NCI-H510A treated with DMSO at 0.1 percent for 48 hours (cell line): ENCODE measurements at regions not wholly inside any gene's neighbourhood (a gene's known extent, or its start where the extent isn't known, plus 50 kb on each side); places are given as distances from the start of the nearest gene placed in this dataset.

ENCODE experiments used
- DNase-seq: peaks from one replicate; lab custom pipeline; 2025; lab: John Stamatoyannopoulos, UW

DNA sequence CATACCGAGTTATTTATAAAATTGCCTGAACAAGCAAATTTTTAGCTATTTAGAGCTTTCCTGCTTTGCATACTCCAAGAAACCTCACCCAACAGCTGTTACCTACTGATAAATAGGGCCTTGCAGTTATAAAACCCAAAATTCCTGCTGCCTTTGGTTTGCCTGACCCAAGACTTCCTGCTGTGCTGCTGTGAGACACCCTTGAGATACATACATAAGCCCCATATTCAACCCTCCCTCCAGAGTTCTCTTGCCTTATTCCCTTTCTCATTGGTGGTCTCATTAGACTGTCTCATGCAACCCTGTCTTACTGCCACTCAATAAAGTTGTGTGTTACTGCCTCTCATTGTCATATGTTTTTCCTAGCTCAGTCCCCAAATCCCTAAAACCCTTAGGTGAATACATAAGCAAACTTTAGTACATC lies 677.6 kb downstream of the UQCRFS1 start:
- no peak for DNase-seq

DNA sequence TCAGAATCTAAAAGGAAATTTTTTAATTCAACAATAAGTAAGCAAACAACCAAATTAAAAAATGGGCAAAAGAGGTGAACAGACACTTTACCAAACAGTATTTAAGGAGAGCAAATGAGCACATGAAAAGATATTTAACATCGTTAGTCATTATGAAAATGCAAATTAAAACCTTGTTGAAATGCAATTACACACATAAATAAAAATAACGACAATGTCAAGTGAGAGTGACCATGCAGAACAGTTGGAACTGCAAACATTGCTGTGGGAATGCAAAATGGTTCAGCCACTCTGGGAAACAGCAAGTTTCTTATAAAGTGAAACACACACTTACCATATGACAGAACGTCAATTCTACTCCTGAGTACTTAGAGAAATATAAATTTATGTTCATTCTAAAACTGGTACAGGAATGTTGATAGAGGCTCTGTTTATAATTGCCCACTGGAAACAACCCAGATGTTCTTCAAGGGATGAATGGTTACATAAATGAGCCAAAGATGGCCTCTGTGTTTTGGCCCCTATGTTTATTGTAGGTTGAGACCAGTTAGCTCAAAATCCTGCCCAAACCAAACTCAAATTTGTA lies 678.1 kb downstream of the UQCRFS1 start:
- no peak for DNase-seq

DNA sequence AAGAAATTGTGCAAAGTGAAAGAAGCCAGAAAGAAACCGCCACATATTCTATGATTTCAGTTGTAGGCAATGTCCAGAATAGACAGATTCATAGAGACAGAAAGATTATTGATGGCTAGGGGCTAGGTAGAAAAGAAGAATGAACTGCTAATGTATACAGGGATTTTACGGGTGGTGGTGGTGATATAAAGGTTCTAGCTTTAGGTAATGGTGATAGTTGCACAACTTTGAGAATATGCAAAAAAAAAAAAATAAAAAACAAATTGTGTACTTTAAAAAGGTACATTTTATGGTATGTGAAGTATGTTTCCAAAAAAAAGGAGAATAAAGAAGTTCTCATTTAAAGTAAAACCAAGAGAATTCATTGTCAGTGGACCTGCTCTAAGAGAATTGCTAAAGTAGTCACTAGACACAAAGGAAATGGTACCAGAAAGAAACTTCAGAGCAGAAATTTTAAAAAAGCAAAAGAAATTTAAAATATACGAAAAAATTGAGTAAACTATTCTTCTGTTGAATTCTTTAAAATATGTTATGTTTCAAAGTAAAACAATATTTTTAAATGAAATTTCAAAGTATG lies 680.1 kb downstream of the UQCRFS1 start:
- DNase-seq, result no peak

DNA sequence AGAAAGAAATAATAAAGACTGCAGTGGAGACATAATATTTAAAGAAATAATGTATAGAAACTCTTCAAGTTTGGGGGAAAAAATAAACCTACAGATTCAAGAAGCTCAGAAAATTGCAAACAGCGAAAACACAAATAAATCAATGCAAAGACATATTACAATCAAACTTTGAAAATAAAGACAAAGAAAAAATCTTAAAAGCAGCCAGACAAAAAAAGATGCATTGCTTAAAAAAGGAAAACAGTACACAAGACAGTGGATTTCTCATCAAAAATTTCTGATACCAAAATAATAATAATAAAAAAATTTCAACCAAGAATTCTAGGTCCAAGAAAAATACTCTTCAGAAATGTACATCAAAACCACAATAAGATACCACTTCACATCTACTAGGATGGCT lies 681.0 kb downstream of the UQCRFS1 start:
- DNase-seq, result no peak

DNA sequence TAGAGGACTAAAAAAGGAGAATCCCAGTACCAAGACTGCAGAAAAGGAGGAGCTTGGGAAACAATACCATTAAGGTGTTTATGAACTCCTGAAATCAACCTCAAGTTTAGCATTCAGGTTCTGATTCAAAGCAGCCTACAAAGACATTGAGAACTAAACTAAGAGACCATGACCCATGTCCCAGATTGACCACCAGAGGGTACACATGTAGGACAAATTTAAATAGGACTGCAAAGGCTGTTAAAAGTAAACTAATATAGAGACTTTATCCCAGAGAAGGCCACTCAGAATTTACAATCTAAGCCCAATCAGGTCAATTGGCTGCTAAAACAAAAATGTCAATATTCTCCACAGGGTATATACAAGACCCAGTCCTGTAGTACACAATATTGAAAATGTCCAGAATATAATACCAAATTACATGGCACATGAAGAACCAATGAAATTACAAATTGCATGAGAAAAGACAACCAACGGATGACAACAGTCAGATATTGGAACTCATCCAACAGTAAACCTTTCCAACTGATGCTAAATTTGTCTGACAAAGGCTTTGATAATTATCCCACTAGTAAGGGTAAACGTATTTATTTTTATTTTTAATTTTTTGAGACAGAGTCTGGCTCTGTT lies 682.4 kb downstream of the UQCRFS1 start:
- no peak for DNase-seq

DNA sequence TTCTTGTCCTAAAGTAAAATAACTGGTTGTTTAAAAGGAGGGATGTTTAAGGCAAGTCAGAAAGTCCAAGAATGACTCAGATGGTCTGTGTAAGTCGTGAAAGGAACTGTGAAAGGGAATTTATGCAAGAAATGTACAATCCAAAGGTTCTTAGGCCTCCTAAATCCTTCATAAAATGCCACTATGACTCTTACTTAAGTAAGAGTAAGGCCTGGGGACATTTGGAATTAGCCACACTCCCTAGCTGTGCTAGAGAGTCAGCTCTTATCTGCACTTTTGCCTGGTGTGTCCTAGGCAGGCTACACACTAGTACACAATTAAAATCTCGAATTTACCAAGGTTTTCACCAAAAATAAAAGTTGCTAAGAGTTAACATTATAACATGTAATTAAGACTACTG lies 686.9 kb downstream of the UQCRFS1 start:
- DNase-seq, result no peak

DNA sequence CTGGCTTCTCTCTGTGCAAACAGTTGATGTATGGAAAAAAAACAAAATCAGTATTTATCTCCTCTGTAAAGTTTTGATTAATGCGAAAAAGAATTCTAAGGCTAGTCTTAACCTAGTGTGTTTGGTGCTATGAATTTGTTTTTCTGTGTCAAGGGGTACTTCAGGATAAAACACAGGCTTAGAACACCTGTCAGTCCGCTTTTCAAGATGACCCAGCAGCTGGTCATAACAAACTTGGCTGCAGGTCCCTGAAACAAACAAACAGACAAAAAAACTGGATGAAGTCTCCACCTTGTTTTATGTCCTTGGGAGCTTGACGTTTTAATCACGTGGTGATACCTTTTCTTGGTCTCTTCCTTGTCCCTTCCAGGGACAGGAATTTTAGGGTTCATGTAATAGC lies 689.3 kb downstream of the UQCRFS1 start:
- no peak for DNase-seq

DNA sequence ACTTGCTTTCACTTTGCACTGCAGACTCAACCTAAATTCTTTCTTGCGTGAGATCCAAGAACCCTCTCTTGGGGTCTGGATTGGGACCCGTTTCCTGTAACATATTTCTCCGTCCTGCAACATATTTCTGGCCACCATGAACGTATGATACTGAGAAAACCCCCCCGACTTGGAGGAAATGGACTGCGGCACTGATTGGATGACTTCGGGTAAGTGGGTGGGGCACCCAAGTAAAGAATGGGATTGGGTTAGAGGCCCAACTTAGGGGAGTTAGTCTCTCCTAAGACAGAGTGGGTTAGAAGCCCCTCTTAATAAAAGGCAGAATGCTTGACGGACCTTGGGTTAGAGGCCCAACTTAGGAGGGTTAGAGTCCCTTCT lies 690.4 kb downstream of the UQCRFS1 start:
- no peak for DNase-seq

DNA sequence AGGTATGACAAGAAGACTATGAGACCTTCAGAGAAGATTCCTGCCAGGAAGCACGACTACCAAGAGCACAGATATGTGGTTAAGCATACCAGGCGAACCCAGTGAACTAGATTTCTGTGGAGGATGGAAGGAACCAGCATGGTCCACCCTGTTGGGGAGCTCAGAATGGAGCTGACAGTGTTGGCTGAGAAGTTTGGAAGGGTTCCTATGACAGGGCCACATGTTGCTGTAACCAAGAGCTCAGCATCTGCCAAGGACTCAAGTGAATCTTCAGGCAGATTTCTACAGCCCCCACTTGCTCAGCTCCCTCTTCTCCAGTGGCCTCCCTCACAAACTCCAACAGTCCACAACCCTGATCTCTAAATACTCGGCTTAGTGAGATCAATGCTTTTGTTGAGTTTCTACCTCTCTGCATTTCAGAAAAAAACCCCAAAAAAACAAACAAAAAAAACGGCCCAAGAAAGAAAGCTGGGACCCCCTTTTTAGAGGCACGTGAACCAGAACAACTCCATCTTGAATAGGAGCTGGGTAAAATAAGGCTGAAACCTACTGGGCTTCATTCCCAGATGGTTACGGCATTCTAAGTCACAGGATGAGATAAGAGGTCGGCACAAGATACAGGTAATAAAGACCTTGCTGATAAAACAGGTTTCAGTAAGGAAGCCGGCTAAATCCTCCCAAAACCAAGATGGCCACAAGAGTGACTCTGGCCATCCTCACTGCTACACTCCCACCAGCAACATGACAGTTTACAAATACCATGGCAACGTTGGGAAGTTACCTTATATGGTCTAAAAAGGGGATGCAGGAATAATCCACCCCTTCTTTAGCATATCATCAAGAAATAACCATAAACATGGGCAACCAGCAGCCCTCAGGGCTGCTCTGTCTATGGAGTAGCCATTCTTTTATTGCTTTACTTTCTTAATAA lies 691.1 kb downstream of the UQCRFS1 start:
- DNase-seq, result no peak

DNA sequence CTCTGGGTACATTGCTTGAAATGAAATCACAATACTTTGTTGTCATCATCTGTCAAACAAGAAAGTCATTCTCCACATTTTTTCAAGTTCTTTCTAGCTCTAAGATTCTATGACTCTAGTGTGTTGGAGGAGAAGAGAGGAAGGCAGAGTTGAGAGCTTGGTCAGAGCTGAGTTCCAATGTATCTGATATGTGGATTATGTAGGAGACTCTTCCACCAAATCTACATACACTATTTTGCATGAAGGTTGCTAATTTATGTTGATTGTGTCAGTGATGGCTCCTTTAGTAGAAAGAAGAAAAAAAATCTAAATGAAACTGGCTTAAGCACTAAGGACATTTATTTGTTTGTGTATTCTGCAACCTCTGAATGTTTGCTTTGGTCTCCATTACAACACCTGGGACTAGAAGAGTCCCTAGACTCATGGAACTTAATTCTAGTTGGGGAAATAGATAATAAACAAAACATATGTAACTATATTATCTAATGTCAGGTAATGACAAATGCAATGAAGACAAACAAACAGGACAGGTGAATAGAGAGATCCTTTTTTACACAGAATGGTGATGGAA lies 691.9 kb downstream of the UQCRFS1 start:
- no peak for DNase-seq

DNA sequence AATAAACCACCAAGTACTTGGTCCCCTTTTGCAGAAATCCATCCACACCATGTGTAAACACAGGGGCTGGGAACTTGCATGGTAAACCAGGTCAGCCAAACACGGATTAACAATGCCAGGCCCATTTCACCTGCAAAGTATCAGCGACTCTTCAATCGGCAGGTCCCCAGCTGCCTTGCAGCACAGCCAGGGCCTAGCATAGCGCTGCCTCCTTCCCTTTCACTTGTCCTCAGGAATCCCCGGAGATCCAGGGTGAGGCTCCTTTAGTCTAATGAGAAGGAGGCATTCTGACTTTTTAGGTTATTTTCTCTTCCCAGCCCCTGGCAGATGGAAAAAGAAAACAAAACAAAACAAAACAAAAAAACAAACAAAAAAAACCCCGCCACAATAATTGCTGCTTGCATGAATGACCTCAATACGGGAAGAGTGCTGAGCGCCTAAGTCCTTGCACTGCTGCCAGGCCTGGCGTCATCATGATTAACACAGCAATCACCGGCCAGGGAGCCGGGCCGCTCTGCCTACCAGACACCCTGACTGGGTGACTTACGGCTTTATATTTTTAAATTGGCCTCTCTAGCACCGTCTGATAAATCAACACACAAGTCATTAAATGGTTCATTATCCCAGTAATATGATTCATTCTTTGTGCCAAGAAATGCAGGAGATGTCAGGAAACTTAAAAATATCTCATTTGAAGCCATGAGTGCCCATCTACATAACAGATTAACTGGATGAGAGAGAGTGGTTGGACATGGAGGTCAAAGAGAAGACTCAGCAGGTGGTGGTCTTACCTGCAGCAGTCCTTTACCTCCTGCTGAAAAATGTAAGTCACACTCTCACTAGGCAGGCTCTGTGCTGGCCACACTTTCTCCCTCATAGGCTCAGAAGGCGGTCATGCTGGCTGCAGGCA lies 692.7 kb downstream of the UQCRFS1 start:
- DNase-seq, result no peak

DNA sequence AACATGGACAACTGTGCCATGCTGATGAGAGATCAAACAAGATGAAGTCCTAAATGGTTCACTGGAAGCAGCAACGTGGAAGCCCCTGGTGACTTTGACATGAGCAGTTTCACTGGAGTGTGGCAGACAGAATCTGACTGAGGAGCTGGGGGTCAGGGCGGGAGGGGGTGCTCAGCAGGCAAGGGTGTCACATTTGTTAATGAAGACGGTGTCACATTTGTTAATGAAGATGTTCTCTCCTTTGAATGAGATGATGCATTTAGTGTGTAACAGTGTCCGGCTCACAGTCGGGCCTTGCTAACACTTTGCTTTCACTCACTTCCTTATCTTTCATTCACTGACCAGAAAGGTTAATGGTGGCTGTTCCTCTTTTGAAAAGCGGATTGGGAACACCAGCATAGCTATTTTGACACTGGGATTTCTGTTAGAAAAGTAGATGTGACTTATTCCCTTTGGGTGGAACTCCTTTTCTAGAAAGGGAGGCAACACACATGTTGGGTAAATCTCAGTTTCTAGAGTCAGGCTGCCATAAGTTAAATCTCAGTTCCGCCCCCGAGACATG lies 693.7 kb downstream of the UQCRFS1 start:
- DNase-seq, result no peak

DNA sequence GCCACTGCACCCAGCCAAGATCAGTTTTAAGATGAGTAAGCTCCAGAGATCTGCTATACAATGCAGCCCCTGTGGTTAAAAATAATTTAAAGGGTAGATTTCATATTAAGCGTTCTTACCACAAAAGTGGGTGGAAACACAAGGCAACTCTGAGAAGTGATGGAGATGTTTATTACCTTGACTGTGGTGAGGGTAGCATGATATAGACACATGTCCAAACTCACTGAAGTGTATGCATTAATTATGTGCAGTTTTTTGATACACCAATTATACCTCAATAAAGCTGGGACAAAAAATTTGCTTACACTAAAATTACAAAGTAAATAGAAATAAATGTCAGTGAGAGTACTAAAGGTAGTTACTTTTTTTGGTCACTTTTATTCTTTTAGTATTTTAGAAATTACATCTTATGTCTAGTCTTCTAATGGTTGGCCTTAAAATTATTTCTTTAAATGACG lies 696.5 kb downstream of the UQCRFS1 start:
- DNase-seq, result no peak

DNA sequence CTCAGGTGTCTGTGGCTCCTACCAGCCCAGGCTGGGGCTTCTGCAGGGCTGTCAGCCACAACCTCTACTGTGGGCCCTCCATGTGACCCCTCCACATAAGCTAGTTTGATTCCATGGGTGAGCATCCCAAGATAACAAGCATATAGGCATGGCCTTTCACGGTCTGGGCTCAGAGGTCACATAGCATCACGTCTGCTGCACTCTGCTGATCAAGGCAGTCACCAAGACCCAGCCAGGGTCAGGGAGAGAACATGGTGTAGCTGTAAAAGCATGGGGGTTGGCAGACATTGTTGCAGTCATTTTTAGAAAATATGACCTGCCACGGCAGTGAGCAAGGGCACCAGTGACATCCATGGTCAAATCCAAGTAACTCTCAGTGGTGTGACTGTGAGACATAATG lies 698.8 kb downstream of the UQCRFS1 start:
- DNase-seq, result no peak

DNA sequence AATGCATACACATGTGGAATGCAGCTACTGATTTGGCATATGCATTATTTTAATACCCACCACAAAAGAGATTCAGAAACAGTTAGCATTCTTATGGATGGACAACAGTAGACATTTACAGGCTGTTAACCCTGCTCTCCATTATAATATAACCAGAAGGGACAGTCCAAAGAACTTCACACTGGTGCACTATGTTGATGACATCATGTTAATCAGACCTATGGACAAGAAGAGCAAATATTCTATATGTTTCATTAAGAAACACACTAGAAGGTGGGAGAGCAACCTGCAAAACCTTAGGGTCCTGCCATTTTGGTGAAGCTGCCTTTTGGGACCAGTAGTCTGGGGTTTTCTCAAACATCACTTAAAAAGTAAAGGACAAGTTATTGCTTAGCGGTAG lies 701.3 kb downstream of the UQCRFS1 start:
- DNase-seq, result no peak

DNA sequence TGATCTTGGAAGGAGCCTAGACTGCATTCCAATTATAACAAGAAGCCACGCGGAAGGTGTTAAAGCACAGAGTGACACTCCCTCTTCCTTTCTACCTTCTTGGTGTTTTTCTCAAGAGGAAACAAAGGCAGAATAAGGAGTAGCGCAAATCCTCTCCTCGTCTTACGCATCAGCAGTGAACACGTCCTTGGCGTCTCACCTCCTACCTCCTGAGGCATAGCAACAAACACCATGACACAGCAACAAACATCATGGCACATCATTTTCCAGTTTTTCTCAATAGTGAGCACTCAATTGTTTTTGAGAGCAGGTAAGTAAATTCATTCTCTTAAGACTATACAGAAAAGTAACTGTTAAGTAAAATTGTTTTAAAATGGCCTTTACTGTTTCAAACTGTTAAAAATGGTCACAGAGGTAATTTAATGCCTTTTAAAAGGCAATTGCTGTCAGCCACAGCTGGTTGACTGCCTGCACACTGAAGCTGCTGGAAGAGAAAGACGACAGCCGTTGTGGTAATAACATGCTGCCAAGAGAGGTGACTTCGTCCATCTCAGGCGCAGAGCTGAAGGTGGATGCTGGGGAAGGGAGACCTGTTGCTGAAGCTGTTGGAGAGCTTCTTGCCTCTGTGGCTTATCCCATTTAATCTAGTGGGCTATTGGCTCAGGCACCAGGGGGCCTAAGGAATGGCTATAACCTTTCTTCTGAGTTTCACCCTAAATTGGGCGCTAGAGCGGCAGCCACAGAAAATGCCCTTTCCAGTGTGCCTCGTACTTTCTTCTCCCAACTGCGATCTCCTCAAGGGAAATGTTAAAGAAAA lies 703.7 kb downstream of the UQCRFS1 start:
- DNase-seq, result no peak

DNA sequence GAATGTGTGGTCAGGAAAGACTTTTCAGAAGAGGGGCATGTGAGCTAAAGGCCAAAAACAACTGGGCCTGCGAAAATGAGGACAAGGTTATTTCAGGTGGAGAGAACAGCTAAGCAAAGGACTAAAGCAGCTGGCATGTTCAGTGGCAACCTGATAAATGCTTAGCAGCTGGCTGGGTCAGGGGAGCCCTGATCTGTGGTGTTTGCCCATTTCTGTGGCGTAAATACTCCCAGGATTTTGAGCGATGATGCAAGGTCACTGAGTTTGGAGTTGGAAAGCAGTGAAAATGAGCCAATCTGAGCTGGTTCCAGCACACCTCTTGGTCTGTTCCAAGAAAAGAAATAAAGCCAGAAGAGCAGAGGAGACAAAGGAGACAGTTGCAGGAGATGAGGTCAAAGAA lies 704.3 kb downstream of the UQCRFS1 start:
- DNase-seq, result no peak

DNA sequence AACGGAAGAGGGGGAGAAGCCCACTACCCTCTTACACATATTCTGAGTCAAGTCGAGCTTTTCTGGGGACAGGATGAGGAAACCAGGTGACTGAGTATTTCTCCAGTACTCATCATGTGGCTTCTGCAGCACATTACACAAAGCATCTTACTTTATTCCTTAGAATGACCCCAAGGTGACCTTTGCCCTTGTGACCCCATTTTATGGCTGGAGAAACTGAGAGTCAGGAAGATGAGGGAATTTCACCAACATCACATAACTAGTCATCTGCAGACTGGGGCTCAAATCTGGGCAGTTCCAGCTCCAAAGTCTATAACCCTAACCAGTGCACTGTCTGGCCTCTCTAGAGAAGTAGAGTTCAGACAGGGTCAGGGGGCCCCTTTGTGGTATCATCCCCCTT lies 707.0 kb downstream of the UQCRFS1 start:
- no peak for DNase-seq

DNA sequence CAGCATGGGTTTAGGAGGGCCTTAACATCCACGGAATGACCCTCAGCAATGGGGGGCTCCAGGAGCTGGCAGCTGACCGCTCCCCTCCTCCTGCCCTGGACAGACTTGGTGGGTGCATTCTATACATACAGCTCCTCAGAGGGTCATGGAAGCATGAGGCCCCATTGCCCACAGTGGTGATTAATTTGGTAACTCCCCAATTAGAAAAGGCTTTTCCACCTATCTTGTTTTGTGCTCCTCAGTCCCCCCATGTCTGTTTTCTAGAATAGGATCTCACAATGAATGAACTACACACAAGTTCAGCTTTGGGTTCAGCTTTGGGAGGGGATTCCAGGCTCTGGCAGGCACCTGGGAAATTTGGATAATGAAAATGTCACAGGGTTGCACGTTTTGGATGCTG lies 707.8 kb downstream of the UQCRFS1 start:
- no peak for DNase-seq

DNA sequence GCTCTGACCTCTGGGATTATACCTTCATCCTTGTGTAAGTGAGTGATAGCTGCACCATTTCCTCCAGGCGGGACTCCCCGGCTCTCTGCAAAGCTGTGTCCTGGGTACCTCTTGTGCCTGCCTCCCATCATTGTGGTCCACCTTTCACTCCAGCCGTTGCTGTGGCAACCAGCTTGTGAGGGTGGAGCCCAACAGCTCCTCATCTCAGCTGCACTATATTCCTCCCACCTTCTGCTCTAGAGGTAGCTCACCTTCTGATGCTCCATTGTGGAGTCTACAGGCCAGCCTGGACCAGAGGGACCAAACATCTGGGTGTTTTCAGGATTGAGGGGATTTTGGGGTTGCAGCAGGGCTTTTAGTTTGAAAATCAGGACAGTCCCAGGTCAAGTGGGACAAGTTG lies 708.2 kb downstream of the UQCRFS1 start:
- DNase-seq, result no peak
